ENCODE measurements at regions not wholly inside any gene's neighbourhood (a gene's known extent, or its start where the extent isn't known, plus 50 kb on each side); places are given as distances from the start of the nearest gene placed in this dataset.
"Not testable (repeated sequence)": the region's sequence is repeated elsewhere in the genome, so short reads cannot be mapped to it uniquely, and the experiment has no call there.

DNA sequence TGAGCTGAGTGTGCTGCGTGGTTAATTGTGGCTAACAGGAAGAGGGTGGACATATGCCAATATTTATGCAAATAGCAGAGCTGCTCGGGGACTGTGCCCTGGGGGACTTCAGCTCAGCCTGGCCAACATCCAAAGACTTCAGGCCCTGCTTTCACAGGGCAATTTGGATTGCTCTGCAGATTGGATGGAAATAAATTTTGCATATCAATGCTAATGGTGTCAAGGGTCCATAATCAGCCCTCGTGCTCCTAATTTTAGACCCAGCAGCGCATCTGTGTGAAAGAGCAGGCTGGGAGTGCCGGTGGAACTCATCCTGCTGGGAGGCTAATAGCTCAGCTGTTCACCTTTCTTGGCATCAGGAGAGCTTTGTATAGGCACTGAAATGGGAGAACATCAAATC lies 270.1 kb downstream of the TCERG1L start:
- DNase-seq, result no peak

DNA sequence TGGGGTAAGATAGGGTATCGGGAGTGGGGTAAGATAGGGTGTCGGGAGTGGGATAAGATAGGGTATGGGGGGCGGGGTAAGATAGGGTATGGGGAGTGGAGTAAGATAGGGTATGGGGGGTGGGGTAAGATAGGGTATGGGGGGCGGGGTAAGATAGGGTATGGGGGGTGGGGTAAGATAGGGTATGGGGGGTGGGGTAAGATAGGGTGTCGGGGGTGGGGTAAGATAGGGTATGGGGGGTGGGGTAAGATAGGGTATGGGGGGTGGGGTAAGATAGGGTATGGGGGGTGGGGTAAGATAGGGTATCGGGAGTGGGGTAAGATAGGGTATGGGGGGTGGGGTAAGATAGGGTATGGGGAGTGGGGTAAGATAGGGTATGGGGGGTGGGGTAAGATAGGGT lies 269.5 kb downstream of the TCERG1L start:
- not testable (repeated sequence) for DNase-seq

Measured in CD4-positive, alpha-beta T cell treated with Interleukin-15 for 1 hour (primary cell).